Activated naive CD8-positive, alpha-beta T cell treated with anti-CD3 and anti-CD28 coated beads for 36 hours (primary cell): ENCODE measurements at regions not wholly inside any gene's neighbourhood (a gene's known extent, or its start where the extent isn't known, plus 50 kb on each side); places are given as distances from the start of the nearest gene placed in this dataset.

ENCODE experiments used
- DNase-seq: peaks from one replicate; pipeline ENCODE4 v3.0.0; 2021
- H3K27ac Mint-ChIP-seq: one replicate; pipeline ENCODE4 v1.8.0; 2022; ENCODE audit warnings: mild to moderate bottlenecking, moderate library complexity, mixed read lengths
- H3K27me3 Mint-ChIP-seq: one replicate; pipeline ENCODE4 v1.8.0; 2022; ENCODE audit warnings: mild to moderate bottlenecking, mixed read lengths
- H3K36me3 Mint-ChIP-seq: one replicate; pipeline ENCODE4 v1.8.0; 2021; ENCODE audit warnings: mild to moderate bottlenecking, mixed read lengths
- H3K4me1 Mint-ChIP-seq: one replicate; pipeline ENCODE4 v1.8.0; 2021; ENCODE audit warnings: mixed read lengths
- H3K4me3 Mint-ChIP-seq: one replicate; pipeline ENCODE4 v1.8.0; 2022; ENCODE audit warnings: mild to moderate bottlenecking, moderate library complexity, mixed read lengths
- H3K9me3 Mint-ChIP-seq: one replicate; pipeline ENCODE4 v1.8.0; 2022; ENCODE audit warnings: mixed read lengths

DNA sequence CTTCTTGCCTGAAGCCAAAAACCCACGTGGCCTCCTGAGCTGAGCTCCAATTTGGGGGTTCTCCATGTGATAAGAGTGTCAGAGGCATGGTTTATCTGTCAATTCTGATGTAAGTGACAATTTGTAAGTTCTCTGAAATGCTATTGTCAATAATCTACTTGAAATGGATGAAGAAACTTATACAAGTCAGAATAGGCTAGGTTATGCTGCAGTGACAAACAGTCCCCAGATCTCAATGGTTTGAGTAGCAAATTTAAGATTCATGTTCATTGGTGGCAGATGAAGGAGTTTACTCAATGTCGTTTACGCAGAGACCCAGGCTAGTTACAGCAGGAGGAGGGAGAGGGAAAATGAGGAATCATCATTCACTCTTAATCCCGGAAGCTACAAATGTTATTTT lies 352.4 kb downstream of the KIF16B start:
- Mint-ChIP-seq H3K27me3 (peaks cover 4% of the 10 kb centered on the region), H3K9me3 (peaks cover 6% of the 10 kb centered on the region), H3K4me1 (no peaks in the 10 kb centered on the region), H3K27ac (no peak overlapping the region), H3K4me3 (no peak overlapping the region), H3K36me3 (no peaks in the 10 kb centered on the region)
- DNase-seq: no peak

DNA sequence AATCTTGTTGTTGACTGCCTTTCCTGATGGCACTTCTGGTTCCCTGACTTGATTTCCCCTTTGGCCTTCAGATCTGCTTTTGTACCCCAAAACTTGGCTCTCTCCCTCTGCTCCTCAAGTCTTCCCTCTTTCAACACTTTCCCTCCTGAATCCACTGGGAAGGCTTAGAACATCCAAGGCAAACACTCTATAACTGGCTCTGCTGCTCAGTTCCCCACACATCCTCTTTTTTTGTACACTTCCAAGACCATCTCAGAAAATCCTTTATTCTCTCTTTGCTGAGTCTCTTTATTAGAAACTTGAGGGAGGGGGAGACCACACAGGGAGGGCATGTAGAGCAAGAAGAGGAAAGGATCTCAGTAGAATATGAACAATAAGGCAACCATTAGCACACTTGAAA lies 354.1 kb downstream of the KIF16B start:
- no peak overlapping the region for H3K27ac Mint-ChIP-seq
- H3K4me3 Mint-ChIP-seq: no peak overlapping the region
- DNase-seq: no peak
- H3K36me3 Mint-ChIP-seq: peaks cover 1% of the 10 kb centered on the region
- H3K27me3 Mint-ChIP-seq: peaks cover 4% of the 10 kb centered on the region
- peaks cover 4% of the 10 kb centered on the region for H3K9me3 Mint-ChIP-seq
- no peaks in the 10 kb centered on the region for H3K4me1 Mint-ChIP-seq

GRCh38 chr20:16216914-16217230 lies 356.4 kb downstream of the KIF16B start:
- no peaks in the 10 kb centered on the region for H3K4me1 Mint-ChIP-seq
- no peak overlapping the region for H3K4me3 Mint-ChIP-seq
- H3K27ac Mint-ChIP-seq: no peak overlapping the region
- H3K27me3 Mint-ChIP-seq: peaks cover 4% of the 10 kb centered on the region
- no peak for DNase-seq
- H3K36me3 Mint-ChIP-seq: peaks cover 1% of the 10 kb centered on the region
- H3K9me3 Mint-ChIP-seq: peaks cover 4% of the 10 kb centered on the region

DNA sequence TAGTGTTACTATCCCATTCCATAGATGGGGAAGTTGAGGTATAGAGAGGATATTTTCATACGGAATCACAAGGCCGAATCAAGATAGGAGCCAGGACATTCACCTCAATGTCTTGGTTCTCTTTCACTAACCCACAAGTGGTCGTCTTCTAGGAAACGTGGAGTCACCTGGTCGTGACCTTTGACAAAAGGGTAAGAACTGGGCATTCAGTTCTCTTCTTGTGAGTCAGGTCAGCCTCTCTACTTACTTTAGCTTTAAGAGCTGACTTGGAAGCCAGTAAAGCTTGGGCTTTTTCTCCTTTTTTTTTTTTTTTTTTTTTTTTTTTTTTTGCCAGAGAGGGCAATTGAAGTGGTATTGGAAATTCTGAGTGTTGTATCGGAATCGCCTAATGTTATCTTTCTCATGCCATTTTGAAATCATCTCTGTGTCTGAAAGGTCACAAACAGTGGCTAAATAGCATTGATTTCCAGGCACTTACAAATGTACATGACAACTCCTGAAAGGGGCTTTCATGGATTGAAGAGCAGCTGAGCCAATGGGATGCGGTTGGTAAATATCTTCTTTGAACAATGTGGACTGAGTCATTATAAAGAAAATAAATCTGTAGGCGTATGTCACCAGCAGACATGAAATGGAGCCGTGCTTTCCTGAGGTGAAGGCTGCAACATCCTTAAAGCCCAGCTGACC lies 356.9 kb downstream of the KIF16B start:
- Mint-ChIP-seq H3K27ac (no peak overlapping the region), H3K36me3 (peaks cover 1% of the 10 kb centered on the region), H3K27me3 (peaks cover 4% of the 10 kb centered on the region), H3K9me3 (peaks cover 4% of the 10 kb centered on the region), H3K4me1 (no peaks in the 10 kb centered on the region), H3K4me3 (no peak overlapping the region)
- no peak for DNase-seq

DNA sequence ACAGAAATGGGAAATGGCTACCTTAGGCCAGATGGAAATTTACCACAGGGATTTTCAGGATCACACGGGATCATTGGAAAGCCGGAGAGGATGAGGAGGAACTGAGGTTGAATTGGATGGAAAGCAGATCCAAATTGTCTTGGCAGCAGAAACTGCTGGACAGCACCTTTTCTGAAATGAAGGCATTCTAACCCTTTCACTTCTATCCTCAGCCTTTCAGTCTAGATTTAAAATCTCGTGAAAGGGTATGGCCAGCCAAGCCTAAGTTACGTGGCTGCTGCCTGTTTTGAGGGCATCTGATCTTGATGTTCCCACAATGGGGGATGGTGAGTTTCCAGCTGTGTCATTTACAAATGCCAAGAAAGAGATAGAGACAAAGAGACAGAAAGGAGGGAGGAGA lies 358.2 kb downstream of the KIF16B start:
- Mint-ChIP-seq H3K9me3 (no peaks in the 10 kb centered on the region), H3K4me3 (no peak overlapping the region), H3K4me1 (no peaks in the 10 kb centered on the region), H3K27me3 (peaks cover 4% of the 10 kb centered on the region), H3K36me3 (peaks cover 1% of the 10 kb centered on the region), H3K27ac (no peak overlapping the region)
- no peak for DNase-seq

DNA sequence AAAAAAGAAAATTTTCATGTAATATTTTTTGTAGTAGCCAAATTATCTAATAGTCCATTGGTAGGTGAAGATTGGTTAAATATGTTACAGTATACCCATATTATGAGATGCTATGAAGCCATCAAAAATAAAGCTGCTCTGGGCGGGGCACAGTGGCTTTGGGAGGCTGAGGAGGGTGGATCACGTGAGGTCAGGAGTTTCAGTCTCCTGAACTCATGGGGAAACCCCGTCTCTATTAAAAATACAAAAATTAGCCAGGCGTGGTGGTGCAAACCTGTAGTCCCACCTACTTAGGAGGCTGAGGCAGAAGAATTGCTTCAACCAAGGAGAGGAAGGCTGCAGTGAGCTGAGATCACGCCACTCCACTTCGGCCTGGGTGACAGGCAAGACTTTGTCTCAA lies 360.5 kb downstream of the KIF16B start:
- no peak overlapping the region for H3K4me3 Mint-ChIP-seq
- DNase-seq: no peak
- peaks cover 1% of the 10 kb centered on the region for H3K36me3 Mint-ChIP-seq
- H3K27me3 Mint-ChIP-seq: no peaks in the 10 kb centered on the region
- H3K9me3 Mint-ChIP-seq: no peaks in the 10 kb centered on the region
- no peaks in the 10 kb centered on the region for H3K4me1 Mint-ChIP-seq
- H3K27ac Mint-ChIP-seq: no peak overlapping the region

DNA sequence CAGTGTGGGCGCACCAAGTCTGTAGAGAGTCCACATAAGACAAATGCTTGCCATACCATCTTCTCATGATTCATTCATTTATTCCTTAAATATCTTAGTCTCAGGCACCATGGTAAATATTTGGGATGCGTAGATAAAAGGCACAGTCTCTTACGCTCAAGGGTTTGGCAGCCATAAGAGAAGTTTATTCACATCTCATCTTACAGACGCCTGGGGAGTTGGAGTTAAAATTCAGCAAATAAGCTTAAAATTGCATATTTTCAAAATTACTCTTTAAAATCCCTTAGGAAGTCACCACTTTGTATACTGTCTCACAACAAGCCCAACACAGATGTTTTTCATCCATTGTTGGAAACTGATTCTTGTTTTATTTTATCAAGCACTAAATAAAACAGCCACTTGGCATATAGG lies 363.3 kb downstream of the KIF16B start:
- H3K4me3 Mint-ChIP-seq: no peak overlapping the region
- no peaks in the 10 kb centered on the region for H3K27me3 Mint-ChIP-seq
- DNase-seq: no peak
- no peaks in the 10 kb centered on the region for H3K4me1 Mint-ChIP-seq
- no peaks in the 10 kb centered on the region for H3K36me3 Mint-ChIP-seq
- no peak overlapping the region for H3K27ac Mint-ChIP-seq
- no peaks in the 10 kb centered on the region for H3K9me3 Mint-ChIP-seq

DNA sequence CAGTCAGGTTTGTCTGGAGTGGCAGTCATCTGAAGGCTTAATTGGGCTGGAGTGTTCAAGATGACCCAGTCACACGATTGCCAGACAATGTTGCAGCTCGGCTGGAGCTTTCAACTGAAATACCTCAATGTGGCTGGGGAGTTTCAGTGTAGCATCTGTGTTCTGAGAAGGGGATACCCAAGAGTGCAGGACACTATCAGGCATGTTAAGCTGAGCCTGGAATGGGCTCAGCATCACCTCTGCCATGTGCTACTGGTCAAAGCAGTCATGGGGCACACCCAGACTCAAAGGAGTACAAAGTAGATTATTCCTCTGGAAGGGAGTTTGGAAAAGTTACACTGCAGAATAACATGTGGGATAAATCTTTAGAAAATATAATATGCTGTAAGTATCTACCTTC lies 363.9 kb downstream of the KIF16B start:
- no peak for DNase-seq
- Mint-ChIP-seq H3K36me3 (no peaks in the 10 kb centered on the region), H3K27ac (no peak overlapping the region), H3K9me3 (no peaks in the 10 kb centered on the region), H3K4me1 (no peaks in the 10 kb centered on the region), H3K4me3 (no peak overlapping the region), H3K27me3 (no peaks in the 10 kb centered on the region)

DNA sequence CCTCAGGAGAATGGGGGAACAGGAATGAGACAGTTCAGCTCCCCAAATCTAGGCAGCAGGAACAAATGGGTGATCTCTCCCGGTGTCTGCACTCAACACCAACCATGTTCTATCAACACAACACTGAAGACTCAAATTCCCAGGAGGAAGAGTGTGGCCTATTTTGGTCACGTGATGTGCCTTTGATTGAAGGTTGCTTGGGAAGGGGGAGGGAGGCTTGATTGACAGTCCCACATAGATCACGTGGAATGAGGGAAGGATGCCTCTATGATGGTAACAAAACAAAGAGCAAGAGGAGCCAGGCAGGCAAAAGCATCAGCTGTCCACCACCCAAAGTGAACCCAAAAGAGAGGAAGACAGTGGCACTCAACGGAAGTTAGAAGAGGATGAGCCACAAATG lies 364.8 kb downstream of the KIF16B start:
- no peak overlapping the region for H3K4me3 Mint-ChIP-seq
- H3K4me1 Mint-ChIP-seq: no peaks in the 10 kb centered on the region
- DNase-seq: no peak
- H3K27ac Mint-ChIP-seq: no peak overlapping the region
- no peaks in the 10 kb centered on the region for H3K36me3 Mint-ChIP-seq
- H3K27me3 Mint-ChIP-seq: no peaks in the 10 kb centered on the region
- no peaks in the 10 kb centered on the region for H3K9me3 Mint-ChIP-seq

GRCh38 chr20:16206817-16207216 lies 366.4 kb downstream of the KIF16B start:
- Mint-ChIP-seq H3K9me3 (no peaks in the 10 kb centered on the region), H3K4me3 (no peak overlapping the region), H3K27ac (no peak overlapping the region), H3K27me3 (no peaks in the 10 kb centered on the region), H3K4me1 (no peaks in the 10 kb centered on the region), H3K36me3 (no peaks in the 10 kb centered on the region)
- DNase-seq: no peak

GRCh38 chr20:16205507-16205906 lies 367.7 kb downstream of the KIF16B start:
- no peaks in the 10 kb centered on the region for H3K4me1 Mint-ChIP-seq
- H3K36me3 Mint-ChIP-seq: no peaks in the 10 kb centered on the region
- H3K4me3 Mint-ChIP-seq: no peak overlapping the region
- no peaks in the 10 kb centered on the region for H3K27me3 Mint-ChIP-seq
- H3K9me3 Mint-ChIP-seq: peaks cover 1% of the 10 kb centered on the region
- H3K27ac Mint-ChIP-seq: no peak overlapping the region
- no peak for DNase-seq

DNA sequence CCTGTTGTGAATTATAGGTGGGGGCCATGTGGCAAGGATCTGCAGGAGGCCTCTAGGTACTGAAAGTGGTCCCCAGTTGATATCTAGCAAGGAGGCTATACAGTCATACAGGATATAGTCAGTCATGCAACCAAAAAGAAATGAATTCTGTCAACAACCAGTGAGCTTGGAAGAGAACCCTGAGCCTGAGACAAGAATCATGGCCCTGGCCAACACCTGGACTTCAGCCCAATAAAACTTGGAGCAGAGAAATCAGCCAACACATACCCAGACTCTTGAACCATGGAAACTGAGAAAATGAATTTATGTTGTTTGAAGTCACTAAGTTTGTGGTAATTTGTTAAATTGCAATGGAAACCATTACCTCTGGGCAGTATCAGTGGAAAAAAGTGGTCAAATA lies 370.2 kb downstream of the KIF16B start:
- DNase-seq: no peak
- Mint-ChIP-seq H3K9me3 (peaks cover 5% of the 10 kb centered on the region), H3K4me3 (no peak overlapping the region), H3K27me3 (no peaks in the 10 kb centered on the region), H3K36me3 (no peaks in the 10 kb centered on the region), H3K4me1 (no peaks in the 10 kb centered on the region), H3K27ac (no peak overlapping the region)

GRCh38 chr20:16201191-16201590 lies 372.1 kb downstream of the KIF16B start:
- no peaks in the 10 kb centered on the region for H3K36me3 Mint-ChIP-seq
- no peak for DNase-seq

DNA sequence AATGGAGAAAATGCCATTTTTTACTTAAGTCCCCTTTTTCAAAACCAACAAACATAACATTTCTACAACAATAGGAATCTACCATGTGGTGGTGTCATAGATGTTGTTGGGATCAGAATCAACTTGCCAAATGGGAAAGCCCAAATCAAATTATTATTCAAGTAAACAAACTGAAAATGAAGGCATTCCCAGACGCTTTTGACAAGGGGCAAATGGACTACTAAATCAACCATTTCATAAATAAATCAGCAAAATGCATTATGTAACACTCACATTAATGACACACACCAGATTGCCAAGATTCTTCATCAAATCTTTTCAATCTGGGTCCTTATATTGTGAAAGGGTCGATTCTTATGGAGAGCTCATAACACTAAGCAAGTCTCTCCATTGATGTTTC lies 375.6 kb downstream of the KIF16B start:
- Mint-ChIP-seq H3K27me3 (no peaks in the 10 kb centered on the region), H3K27ac (no peak overlapping the region), H3K4me1 (no peaks in the 10 kb centered on the region), H3K9me3 (peaks cover 5% of the 10 kb centered on the region), H3K4me3 (no peak overlapping the region), H3K36me3 (no peaks in the 10 kb centered on the region)
- no peak for DNase-seq

More at GRCh38 chr20:16201191-16201590, 372.1 kb downstream of the KIF16B start:
- H3K4me3 Mint-ChIP-seq: no peak overlapping the region
- no peak overlapping the region for H3K27ac Mint-ChIP-seq
- H3K27me3 Mint-ChIP-seq: no peaks in the 10 kb centered on the region
- H3K9me3 Mint-ChIP-seq: peaks cover 5% of the 10 kb centered on the region
- no peaks in the 10 kb centered on the region for H3K4me1 Mint-ChIP-seq

GRCh38 chr20:16195671-16196070 lies 377.6 kb downstream of the KIF16B start:
- Mint-ChIP-seq H3K27ac (no peak overlapping the region), H3K27me3 (no peaks in the 10 kb centered on the region), H3K36me3 (no peaks in the 10 kb centered on the region), H3K4me1 (no peaks in the 10 kb centered on the region), H3K9me3 (peaks cover 4% of the 10 kb centered on the region), H3K4me3 (no peak overlapping the region)
- DNase-seq: no peak

DNA sequence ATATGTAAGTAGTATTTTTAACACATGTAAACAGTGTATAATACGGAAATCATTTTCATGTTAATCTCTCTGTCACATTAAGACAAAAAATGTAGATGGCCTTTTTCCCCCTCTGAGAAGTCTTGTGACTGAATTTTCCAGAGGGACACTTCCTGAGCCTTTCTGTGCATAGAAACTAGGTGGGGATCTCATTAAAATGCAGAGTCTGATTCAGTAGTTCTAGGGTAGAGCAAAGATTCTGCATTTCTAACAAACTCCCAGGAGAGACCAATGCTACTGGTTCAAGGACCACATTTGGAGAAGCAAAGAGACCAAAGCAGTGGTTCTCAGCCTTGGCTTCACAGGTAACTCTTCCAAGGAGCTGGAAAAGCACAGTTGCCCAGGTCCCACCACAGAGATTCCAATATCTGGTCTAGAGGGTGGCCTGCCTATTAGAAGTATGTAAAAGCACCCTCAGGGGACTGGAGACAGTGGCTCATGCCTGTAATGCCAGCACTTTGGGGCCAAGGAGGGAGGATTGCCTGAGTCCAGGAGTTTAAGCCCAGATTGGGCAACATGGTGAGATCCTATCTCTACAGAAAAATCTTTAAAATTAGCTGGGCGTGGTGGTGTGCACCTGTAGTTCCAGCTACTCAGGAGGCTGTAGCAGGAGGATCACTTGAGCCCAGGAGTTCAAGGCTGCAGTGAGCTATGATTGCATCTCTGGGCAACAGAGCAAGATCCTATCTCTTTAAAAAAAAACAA lies 378.5 kb downstream of the KIF16B start:
- no peak for DNase-seq
- H3K27ac Mint-ChIP-seq: no peak overlapping the region
- H3K36me3 Mint-ChIP-seq: no peaks in the 10 kb centered on the region
- H3K9me3 Mint-ChIP-seq: peaks cover 1% of the 10 kb centered on the region
- no peak overlapping the region for H3K4me3 Mint-ChIP-seq
- H3K4me1 Mint-ChIP-seq: no peaks in the 10 kb centered on the region
- H3K27me3 Mint-ChIP-seq: no peaks in the 10 kb centered on the region
